HG03039 (cell line): ENCODE measurements at regions not wholly inside any gene's neighbourhood (a gene's known extent, or its start where the extent isn't known, plus 50 kb on each side); places are given as distances from the start of the nearest gene placed in this dataset.
"Not testable (repeated sequence)": the region's sequence is repeated elsewhere in the genome, so short reads cannot be mapped to it uniquely, and the experiment has no call there.

Experiments used
- ATAC-seq: cut with Tn5 transposase; IDR thresholded peaks from one replicate; pipeline ENCODE4 v1.9.1; 2021; ENCODE audit warnings: mild to moderate bottlenecking, moderate library complexity; ENCODE audit not compliant: unreplicated experiment

DNA sequence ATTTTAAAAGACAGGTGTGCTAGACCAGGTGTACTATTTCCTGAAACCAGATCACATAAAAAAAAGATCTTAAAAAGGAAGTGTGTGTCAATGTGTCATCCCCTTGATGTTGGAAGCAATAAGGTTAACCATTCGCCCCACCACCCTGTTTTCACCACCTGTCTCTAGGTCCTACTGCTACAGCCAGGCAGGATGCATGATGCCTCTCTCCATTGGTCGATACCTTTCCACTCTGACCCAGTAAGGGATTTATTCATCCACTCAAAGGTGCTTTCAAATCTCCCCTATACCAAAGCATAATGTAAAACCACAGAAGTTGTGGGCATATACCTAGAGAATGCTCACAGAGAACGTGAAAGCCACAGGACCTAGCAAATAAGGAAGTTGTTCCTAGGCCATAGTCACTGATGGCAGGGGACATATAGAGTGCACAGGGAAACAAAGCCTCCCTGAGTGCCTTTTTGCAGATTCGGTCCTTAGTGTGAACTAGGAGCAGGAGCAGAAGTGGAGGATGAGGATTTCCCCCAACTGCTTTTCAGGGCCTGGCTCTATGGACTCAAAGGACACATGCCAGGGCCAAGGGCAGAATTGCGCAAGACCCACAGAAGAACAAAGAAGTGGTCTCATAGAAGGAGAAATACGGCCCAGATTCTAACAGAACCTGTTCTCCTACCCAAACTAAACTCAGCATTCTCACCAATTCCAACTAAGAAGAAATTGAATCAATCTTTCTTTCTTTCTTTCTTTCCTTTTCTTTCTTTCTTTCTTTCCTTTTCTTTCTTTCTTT, 631.5 kb upstream of the NRP1 start:
- no peak for ATAC-seq

DNA sequence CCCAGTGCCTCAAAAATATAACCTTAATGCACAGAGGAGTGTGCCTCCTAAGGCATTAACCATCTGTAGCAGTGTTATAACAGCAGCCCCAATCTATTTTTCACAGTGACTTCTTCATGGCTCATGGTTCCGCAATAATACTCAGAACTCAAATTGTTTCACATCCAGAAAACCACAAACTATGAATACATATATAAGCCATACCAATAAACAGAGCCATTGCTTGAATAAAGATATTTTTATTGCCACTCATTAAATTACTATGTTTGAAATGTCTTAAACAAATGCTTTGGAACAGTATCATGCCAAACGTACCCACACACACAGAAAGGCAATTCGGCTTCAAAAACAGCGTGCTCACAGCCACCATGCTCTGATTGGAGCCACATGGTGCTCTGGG, 629.3 kb upstream of the NRP1 start:
- no peak for ATAC-seq

DNA sequence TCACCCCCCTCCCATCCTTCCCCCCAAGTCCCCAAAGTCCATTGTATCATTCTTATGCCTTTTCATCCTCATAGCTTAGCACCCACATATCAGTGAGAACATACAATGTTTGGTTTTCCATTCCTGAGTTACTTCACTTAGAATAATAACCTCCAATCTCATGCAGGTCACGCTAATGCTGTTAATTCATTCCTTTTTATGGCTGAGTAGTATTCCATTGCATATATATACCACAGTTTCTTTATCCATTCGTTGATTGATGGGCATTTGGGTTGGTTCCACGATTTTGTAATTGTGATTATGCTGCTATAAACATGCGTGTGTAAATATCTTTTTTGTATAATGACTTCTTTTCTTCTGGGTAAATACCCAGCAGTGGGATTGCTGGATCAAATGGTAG, 621.9 kb upstream of the NRP1 start:
- not testable (repeated sequence) for ATAC-seq

DNA sequence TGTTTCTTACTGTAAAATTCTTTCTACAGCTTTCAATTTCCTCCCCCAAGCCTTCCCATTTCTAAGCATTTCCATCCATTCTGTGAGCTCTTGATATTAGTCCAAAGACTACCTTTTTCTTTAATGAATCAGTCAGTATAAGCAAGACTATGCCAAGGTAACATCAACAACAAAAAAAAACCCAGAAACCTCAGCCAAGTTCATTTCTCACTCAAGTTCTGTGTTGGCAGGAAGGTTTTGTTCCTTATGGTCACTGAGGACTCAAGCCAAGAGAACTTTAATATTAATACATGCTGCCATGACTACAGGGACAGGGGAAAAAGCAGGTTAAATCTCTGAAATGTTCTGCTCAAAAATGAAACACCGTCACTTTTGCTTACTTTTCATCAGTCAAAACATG, 621.2 kb upstream of the NRP1 start:
- no peak for ATAC-seq

DNA sequence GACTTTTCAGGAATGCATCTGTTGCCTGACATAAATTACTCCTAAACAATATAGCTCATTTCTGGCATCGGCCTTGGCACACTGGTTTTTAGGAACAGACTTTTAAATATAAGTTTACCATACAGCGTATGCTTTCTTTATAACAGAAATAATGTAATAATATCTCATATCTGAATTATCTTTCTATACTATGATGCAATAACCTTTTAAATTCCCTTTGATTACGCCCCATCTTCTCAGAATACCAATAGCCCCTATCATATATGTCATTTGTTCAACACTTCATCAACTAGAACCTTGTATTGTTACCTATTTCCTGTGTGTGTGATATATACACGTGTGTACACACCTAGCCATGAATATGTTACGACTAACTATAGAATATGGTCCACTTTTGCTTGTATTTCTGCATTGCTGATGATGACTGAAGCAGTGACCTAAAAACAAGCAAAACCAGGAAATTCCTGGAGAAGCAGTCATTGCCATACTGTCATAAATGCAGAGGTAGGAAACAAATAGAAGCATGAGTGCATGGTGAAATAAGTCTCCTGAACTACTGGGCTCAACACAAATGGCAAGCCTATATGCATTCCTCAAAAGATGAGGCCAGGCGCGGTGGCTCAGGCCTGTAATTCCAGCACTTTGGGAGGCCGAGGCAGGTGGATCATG, 618.4 kb upstream of the NRP1 start:
- ATAC-seq, result no peak

DNA sequence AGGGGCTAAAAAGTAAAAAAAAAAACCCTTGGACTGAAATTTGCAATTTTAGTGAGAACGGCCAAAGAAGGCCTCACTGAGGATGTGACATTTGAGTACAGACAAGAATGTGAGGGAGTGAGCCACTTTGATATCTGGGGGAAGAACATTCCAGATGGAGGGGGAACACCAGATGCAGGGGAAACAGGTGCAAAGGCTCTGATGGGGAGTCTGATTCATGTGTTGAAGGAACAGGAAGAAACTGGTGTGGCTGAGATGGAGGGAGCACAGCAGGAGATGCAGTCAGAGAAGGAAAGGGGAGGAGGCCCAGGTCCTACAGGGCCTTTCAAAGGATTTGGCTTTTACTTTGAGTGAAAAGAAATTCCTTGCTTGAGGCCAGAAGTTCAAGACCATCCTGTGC, 615.7 kb upstream of the NRP1 start:
- ATAC-seq, result no peak

DNA sequence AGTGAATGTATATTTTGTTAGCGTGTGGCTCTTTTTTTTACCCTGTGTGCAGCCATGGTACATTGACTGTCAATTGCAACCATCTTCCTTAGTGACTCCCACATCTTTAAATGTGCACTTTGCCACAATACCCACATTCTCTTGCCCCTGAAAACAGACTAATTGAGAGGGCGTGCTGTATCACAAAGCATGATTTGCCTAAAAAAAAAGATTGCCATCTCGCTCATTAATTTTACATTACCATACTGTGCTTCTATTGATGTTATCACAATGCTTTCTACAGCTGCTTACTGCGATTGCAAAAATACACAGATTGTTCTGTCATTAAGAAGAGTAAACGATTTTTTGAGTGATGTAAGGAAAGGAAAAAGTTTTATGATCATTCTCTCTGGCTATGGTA, 613.1 kb upstream of the NRP1 start:
- no peak for ATAC-seq

DNA sequence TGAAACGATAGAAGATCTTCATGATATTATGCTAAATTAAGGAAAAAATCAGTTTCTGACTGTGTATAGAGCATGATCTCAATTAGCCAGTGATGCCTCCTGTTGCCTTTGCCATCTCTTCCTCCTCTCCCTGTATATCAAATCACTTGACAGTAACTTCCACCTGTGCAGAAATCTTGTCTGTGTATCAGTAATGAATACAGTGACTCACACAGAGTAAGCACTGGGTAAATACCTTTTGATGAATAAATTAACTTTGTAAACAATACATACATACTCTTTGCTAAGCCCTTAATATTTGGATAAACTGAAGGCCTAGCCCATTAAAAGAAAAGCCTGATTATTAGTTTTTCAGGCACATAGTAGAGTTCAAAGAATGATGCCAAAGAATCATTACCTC, 610.6 kb upstream of the NRP1 start:
- no peak for ATAC-seq

DNA sequence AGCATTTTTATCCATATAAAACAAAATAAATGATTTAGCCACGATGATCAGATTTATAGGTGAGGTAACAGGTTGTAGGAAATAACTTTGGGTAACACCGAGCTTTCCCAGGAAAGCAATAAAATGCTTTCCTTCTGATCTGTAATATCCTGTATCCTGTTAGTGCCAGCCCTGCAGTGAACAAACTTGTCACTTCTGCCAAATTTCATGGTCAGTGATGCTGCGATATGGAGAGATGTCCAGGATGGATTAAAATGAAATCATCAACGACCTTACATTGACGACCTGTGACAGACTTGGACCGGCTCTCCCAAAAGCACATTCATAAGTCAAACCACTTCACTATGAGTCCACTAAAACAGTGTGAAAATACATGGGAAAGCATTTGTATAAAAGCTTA, 608.0 kb upstream of the NRP1 start:
- no peak for ATAC-seq

DNA sequence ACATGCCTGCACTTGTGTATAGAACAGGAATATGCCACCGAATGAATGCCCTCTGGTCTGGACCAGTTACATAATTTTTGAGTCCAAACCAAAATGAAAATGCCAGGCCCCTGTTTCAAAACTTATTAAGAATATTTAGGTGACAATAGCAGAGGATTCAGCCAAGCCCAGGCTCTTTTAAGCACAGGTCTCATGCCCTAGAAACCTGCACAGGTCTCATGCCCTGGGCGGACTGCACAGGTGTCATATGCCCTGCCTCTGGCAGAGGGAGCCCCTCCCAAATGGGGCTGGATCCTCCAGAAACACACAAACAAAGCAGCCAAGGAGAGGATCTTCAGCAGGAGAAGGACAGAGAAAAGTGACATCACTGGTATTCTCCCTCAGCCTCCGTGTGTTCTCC, 605.4 kb upstream of the NRP1 start:
- ATAC-seq, result no peak

DNA sequence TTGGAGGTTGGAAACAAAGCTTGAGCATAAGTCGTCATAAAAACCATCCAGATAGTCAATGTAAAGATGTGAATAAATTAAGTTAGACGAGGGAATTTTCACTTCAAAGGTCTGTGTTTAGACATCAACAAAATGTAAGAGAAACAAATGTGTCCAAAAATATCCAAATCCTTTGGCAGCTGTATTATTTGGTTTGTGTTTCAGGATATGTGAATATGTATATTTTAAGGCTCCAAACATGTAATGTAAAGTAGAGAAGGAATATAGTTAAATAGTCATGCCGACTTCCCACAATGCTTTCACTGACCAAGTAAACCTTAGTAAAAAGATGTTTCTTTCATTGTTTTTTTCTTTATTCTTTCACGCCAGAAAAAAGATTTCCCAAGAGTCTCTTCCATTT, 604.9 kb upstream of the NRP1 start:
- no peak for ATAC-seq

DNA sequence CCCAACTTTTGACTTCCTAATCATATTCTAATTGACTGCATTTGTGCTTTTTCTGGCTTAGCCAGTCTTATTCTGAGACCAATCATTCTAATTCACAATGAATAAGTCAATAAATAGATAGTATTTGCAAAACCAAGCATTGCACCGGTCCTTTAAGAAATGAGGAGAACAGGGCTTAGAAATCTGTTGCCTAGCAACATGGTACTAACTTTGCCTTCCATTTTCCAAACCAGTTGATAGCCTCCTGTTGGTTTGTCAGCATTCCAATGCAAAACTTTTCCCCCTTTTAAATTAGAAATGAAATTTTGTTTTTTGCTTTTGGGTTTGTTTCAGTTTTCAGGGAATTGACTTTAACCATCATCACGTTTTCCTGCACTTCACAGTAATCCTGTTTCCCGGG, 603.5 kb upstream of the NRP1 start:
- no peak for ATAC-seq

DNA sequence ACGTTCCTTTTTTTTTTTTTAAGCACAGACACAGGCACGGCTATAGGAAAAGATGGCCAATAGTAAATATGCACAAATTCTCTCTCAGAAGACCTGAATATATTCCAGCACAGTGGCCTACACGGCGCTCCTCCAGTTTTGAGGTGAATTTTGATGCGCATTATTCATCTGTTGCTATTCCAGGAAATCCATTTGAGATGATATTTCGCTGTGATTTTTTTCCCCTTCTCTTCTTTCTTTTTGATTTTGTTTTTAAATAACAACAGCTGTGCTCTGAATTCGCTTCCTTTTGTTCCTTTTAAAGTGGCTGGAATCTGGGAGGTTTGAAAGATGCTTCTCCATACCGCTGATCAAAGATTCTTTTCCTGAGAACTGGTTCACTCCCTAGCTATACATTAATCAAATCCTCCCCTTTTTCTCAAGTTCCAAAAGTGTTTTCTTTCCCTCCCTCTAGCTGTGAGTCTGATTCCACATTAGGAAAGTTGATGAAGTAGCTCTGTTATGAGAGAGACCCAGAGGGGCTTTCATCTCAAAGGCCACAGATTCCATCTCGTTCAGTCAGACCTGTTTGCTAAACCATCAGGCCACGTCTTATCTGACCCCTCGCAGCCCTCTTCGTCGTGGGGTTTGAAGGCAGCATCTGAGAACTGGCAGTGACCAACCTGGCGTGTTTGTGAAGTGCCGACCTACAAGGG, 602.7 kb upstream of the NRP1 start:
- no peak for ATAC-seq

DNA sequence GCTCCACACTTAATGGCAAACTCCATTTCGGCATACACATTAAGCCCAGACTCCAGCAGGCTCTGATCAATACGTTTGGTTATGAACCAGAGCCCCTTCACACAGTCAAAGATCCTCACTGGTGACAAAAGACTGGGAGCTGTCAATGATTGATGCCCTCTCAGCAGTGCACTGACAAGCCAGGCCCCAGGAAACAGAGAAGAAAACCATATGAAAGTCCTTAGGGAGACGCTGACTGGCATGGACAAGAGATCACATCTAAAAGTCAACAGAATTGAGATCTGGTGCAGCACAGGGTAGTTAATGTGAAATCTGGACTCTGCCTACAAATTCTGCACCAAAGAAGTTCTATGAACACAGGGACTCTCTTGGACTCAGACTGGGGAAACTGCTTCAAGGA, 600.9 kb upstream of the NRP1 start:
- ATAC-seq, result no peak

DNA sequence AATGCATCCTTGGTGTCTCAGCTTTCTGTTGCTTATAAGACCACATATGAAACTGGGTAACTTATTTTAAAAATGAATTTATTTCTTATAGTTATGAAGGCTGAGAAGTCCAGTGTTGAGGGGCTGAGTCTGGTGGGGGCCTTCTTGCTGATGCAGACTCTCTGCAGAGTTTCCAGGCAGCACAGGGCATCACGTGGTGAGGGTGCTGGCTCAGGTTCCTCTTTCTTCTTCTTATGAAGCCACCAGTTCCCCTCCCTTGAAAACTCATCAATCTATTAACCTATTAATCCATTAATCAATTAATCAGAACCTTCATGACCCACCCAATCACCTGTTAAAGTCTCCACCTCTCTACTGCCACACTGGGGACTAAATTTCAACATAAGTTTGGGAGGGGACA, 595.6 kb upstream of the NRP1 start:
- ATAC-seq, result no peak

DNA sequence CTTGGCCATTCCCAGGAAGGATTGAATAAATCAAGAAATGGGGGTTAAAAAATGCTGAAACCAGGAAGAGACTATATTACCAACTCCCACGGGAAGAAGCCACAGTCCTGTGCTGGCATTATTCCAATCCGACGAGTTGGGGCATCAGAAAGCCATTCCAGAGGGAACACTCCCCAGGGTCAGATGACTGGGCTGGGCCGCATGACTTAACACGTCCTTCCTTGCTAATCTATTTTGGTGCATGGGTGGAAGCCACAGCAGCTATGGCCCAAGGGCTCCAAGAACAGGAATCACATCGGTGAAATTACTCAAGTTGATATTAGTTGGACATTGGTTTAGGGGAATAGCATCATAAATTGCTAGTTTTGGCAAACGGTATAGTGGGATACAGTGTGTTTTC, 592.9 kb upstream of the NRP1 start:
- ATAC-seq, result no peak

DNA sequence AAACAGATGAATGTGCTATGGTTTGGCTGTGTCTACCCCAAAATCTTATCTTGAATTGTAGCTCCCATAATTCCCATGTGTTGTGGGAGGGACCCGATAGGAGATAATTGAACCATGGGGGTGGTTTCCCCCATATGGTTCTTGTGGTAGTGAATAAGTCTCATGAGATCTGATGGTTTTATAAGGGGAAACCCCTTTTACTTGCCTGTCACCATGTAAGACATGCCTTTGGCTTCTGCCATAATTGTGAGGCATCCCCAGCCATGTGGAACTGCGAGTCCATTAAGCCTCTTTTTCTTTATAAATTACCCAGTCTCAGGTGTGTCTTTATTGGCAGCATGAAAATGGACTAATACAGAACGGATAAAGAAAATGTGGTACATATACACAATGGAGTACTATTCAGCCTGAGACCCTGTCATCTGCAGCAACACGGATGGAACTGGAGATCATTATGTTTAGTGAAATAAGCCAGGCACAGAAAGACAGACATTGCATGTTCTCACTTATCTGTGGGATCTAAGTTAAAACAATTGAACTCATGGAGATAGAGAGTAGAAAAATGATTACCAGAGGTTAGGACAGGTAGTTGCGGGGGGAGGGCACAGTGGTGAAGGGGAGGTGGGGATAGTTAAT, 587.6 kb upstream of the NRP1 start:
- ATAC-seq, result no peak

DNA sequence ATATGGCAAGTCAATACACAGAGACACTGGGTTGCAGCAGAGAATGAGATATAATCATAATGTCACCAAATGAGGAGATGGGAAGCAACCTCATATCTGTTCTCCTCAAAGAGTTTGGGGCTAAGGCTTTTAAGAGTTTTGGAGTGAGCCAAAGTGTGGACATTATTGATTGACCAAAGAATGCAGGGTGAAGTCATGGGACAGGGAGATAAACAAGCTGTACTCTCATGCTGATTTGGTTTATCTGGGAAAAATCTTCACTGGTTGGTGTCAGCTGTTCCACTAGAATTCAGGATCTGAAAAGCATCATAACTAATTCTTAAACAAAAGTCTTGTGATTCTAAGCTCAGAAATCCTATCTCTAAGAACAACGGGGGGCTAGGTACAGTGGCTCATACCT, 585.9 kb upstream of the NRP1 start:
- ATAC-seq, result no peak

DNA sequence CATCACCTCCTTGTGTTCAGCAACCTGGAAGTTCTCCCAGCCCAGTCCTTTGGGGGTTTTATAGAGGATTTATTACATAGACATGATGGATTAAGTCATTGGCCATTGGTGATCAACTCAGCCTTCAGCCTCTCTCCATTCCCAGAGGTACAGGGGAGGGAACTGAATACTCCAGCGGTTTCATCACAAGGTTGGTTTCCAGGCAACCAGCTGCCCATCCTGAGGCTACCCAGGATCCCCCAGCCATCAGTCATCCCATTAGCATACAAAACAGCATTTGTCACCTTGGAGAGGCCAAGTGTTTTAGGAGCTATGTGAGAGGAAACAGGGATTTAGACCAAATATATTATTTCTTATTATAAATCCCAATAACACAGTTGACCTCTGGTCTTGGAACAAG, 584.8 kb upstream of the NRP1 start:
- no peak for ATAC-seq

DNA sequence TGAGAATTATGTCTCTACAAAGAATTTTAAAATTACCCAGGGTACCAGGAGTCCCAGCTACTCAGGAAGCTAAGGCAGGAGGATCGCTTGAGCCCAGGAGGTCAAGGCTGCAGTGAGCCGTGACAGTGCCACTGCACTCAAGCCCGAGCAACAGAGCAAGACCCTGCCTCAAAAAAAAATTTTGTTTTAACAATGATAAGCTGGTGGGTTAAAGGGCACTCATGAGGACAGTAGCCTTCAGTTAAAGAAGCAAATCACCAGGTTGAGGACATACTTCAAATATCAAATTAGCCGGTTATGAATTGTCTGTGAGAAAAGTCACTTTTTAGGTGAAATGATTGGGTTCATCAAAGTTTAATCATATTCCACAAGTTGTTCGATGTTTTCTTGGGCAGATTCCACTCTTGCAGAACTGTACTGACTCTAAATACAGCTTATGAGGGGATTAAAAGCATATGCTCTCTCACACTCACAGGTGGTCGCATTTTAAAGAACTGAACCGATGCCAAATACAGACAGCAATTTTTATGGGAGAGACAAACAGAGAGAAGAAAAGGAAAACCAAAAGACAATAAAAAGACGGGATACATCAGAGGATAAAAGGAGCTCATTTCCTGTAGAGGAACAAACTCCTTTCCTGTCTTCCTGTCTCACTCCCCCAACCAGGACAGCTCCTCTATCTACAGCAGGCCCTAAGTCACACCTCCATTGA, 582.8 kb upstream of the NRP1 start:
- no peak for ATAC-seq

DNA sequence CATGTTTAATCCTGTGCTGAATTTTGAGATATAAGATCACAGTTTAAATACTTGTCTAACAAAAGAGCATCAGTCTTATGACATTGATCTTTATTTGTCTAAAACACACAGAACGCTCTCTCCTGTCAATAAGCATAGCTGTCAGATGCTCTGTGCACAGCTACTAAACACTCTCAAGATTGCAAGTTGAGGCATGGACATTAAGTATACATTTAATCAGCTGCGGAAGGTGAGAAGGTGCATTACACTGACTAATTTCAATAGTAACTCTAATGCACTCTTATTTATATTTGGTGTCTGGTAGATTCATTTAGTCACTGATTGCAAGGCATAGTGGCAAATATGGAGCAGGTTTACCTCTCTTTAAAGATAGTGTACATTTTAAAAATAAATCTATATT, 580.3 kb upstream of the NRP1 start:
- ATAC-seq, result no peak
